SKM-1 (cell line): ENCODE measurements at regions not wholly inside any gene's neighbourhood (a gene's known extent, or its start where the extent isn't known, plus 50 kb on each side); places are given as distances from the start of the nearest gene placed in this dataset.
"Not testable (repeated sequence)": the region's sequence is repeated elsewhere in the genome, so short reads cannot be mapped to it uniquely, and the experiment has no call there.

Experiments
- DNase-seq: peaks from one replicate; lab custom pipeline; 2025; ENCODE audit not compliant: unreplicated experiment; lab: John Stamatoyannopoulos, UW

DNA sequence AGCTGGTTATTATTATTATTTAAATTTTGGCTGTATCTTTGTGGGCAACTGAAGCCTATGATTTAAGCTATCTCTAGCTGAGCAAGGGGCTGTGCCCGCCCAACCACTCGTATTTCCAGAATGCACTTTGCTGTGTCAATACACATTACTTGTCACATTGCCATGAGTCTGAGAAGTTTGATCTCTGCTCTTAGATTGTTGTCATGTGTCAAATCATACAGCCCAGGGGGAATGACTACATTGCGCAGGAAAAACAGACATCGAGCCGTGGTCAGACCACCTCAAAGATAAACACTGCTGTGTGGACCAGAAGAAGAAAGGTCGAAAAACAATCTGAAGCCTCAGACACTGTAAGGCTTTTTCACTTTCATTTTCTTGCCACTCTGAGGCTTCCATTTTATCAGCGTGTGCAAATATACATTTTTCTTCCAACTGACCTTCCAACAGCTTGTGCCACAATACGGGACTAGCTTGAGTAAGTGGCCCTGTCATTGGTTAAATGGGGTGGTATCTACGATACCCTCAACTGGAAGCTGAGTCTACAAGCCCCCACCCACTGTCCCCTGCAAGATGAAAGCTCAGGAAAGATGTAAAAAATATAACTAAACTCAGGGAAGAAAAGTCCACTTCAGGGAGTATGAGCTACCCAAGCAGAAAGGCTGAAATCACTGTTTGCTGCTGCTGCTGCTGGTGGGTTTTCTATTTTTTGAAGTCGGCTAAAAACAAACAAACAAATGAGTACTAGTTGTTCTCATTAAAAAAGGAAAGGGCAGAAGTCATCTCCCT lies 603.0 kb downstream of the BNC2 start:
- DNase-seq: no peak

DNA sequence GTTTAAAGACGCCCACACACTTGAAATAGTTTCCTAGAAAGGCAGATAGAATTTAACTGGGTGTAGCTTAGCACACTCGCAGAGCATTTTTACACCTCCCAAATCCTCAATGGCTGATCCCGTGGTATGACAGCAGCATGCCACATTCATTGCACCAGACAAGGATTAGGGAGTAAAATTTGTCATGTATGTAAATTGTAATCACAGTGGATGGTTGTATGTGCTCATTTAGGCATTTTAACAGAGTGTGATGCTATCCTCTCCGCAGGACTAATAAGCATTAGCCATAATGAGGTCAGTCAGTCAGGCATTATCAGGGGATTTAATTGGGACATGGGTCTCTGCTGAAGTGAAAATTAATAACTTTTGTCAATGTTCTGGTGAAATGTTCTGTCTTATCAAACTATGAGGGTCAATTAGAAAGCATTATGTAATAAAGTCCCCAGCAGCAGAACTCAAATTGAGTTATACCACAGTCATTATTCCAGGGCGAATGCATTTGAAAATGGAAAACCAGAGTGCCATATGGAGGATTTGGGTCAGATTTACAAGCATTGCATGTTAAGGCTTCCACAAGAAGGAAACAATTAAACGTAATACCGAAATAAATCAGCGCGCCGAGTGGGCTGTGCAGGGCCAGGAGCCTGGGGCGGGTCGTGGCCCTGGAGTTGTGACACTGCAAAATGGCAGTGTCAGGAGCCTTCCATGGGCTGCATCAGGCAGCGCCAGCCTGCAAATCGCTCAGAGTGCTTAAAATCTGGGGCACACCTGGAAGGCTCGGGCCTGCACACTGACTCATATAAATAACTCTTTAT lies 602.2 kb downstream of the BNC2 start:
- DNase-seq: no peak

- DNase-seq: no peak
Measured at GRCh38 chr9:16271967-16272366, 598.5 kb downstream of the BNC2 start.

- no peak for DNase-seq
Measured at GRCh38 chr9:16272776-16273175, 597.7 kb downstream of the BNC2 start.

GRCh38 chr9:16275795-16276624 lies 594.5 kb downstream of the BNC2 start:
- DNase-seq: no peak

DNA sequence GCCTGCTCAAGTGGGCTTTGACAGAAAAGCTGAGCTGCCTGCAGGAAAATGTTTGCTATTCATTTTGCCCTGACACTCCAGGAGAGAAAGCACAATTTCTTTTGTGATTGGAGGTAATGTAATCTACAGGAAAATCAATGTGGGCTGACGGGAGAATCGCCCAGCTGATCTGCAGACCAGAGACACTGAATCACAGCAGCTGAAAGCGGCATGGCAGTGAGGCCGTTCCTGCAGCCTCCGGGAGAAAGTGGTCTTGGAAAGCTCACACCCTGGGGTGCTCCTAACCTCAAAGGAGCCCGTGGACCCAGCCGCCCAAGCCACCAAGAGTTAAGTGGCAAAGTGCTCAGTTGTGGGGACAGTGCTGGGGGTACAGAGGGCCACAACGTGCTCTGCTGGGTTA lies 593.6 kb downstream of the BNC2 start:
- no peak for DNase-seq

DNA sequence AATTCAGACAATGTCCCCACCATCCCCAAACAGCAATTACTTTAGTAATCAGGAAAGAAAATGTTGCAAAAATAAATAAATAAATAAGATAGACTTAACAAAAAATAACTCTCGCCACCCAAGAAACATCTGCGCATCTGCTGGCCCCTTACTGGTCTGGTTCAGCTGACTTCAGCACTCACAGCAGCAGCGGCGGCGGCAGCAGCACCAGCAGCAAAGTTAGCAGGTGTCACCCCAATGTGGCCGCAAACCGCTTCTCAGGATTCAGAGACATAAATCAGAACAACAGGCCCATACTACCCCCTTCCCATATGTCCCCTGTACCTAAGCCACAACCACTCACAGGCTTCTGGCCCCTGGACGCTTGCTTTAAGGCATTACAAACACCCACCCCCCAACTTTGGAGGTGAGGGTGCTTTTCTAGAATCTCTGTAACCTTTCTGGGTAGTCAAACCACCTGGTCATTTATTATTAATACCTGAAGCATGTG lies 593.0 kb downstream of the BNC2 start:
- DNase-seq: no peak

DNA sequence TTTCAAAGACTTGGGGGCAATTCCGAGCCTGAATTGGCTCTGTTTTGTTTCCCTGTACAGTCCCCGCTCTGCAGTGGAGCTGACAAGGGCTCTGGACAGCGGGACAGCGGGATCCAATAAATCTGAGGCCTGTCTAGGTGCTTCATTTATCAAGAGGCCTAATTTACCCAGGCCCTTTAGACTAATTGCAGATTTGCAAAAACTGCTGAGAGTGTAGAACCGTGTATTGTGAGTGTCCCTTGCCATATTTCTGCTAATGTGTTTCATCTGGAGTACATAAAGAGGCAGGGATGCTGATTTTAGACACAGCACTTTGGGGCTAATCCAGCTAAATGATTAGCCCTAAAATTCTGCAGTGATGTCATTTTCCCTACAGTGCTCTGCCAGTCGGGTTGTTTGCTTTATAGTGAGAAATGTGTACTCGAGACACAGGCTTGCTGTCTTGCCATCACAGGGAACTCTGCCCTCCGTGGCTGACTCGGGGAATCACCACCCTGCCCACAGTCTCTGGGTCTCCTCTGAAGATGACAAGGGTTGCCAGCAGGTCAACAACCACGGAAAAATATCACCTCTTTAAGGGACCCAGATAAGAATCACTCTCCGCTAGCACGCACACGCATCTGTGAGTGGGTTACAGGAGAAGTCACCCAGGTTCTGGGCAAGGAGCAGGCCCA lies 592.0 kb downstream of the BNC2 start:
- no peak for DNase-seq

DNA sequence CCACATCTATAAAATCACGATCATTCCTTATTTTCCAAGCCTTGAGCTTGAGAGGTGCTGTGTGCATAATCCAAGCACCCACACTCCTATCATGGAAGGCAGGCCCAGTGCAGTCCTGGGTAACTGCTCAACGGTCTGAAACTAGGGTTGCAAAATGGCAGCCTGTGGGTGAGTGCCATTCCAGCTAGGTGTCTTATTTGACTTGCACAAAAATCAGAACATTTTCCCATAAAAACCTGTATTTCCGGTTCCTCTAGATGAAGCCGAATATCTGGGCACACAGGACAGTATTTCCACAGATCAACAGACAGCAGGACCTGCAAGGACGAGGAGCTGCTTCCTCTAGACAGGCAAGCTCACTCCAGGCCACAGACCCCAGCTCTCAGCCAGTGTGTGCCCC lies 588.8 kb downstream of the BNC2 start:
- no peak for DNase-seq

- DNase-seq: no peak
Measured at GRCh38 chr9:16282216-16282615, 588.3 kb downstream of the BNC2 start.

DNA sequence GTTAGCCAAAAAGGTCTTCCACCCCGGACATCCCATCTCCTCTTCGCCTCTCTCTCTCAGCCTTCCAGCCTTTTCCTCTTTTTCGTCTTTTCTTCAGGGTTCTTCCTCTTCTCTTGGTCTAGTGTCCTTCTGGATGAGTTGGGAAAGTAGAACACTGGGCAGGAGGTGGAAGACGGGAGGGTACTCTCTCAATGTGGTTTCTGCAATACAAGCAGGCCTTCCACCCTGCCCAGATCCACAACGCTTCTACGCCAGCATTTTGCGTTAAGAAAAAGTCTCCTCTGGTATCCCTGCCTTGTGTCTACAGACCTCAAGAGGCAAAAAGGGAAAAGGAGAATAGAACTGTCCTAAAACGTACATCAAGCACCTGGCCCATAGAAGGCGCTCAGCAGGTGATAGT lies 587.8 kb downstream of the BNC2 start:
- DNase-seq: no peak

DNA sequence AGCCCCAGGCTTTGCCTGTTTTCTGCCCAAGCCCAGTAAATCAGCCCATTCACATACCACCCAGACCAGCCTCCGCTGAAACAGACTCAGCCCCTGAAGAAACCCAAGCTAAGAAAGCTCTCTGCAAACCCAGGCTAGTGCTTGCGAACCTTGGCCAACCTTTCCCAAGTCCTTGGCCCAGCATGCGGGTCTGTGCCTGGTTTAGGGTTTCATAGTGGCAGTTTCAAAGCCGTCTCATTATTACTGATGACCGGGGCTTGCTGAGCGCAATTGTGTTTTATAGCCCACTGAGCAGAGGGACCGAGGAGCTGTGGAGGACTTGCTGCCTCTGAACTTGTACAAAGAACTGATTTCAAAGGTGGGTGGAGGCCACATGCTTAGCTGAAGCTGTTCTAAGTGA lies 584.3 kb downstream of the BNC2 start:
- no peak for DNase-seq

- DNase-seq: peak; percentile 91
Measured at GRCh38 chr9:16289639-16290038, 580.8 kb downstream of the BNC2 start.

GRCh38 chr9:16290169-16290568 lies 580.3 kb downstream of the BNC2 start:
- peak; percentile 41 for DNase-seq

DNA sequence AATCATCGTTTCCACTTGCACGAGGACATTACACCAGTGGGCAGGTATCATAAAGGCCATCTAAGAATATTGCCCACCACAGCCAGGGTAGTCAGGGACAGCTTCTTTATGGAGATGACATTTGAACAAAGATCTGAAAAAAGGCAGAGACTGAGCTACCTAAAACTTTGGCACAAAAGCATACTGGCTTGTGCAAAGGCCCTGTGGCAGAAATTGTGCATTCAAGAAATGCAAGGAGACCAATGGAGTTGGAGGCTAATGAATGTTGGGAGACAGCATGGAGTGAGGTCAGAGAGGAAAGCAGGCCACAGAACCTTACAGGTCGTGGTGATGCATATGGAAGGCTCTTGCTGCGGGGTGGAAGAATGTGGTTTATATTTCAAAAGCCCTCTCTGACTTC lies 578.5 kb downstream of the BNC2 start:
- no peak for DNase-seq

DNA sequence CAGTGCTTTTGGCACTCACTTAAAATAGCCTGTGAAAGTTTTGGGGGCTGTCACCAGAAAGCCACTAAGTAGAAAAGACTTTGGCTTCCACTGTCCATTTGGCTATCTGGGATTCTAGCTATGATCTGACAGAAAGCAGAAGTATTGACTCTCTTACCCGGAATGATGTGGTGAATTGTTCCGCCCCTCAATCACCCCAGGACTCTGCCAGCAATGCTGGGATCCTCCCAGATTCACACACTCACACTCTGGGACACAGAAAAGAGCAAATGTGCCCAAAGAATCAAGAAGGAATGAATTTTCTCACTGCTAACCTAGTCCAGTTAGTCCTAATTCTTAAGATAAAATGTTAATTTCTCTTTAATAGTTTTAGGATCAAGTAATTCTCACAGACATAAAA lies 576.9 kb downstream of the BNC2 start:
- no peak for DNase-seq

DNA sequence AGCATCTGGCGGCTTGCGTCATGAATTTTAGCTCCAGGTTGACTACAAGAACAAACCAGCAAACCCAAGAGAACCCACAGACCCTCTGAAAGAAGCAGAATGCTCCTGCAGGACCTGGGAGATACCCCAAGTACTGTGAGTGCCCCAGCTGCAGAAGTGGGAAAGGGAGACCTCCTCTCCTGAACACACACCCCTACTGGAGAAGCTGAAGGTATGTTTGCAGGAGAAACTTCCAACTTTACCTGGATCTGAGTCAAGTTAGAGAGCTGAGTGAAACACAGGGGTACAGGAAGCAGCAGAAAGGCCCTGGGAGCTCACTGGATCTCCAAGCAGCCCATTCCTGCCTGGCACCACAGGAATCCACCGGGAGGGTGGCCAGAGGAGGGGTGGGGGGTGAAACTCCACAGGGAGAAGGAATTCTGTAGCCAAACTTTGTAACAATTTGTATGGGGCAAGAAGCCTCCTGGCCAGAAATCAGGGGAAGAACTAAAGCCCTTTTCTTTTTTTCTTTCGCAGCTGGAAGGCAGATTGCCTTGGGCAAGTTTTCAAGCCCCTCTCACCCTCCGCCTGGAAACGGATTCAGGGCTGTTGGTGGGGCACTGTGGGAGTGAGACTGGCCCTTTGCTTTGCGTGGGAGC lies 576.2 kb downstream of the BNC2 start:
- no peak for DNase-seq

DNA sequence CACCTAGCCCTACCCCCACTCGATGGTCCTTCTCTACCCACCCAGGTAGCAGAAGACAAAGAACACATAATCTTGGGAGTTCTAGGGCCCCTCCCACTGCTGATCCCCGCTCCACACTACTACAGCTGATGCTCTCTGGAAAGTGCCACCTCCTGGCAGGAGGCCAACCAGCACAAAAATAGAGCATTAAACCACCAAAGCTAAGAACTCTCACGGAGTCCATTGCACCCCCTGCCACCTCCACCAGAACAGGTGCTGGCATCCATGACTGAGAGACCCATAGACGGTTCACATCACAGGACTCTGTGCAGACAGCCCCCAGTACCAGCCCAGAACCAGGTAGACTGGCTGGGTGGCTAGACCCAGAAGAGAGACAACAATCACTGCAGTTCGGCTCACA lies 575.5 kb downstream of the BNC2 start:
- DNase-seq: not testable (repeated sequence)

DNA sequence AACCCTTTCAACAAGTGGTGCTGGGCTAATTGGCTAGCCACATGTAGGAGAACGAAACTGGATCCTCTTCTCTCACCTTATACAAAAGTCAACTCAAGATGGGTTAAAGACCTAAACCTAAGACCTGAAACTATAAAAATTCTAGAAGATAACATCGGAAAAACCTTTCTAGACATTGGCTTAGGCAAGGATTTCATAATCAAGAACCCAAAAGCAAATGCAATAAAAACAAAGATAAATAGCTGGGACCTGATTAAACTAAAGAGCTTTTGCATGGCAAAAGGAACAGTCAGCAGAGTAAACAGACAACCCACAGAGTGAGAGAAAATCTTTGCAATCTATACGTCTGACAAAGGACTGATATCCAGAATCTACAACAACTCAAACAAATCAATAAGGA lies 571.1 kb downstream of the BNC2 start:
- not testable (repeated sequence) for DNase-seq

DNA sequence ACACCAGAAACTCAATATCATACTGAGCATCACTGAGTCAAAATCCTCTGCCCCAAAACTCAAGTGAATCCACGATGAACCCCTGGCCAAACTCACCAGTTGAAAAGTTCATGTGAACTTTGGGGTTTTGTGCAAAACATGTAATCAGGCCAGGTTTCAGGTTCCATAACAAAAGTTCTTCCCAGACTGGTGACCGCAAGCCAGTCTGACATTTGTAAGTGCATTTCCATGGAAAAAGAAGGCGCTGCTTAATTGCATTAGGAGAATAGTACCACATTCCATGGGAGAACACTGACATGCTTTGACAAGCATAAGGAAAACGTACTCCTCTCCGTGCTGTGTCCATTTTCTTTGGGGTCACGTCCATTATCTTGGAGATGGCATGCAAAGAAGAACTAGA lies 567.0 kb downstream of the BNC2 start:
- DNase-seq: no peak
